ENCODE measurements at regions not wholly inside any gene's neighbourhood (a gene's known extent, or its start where the extent isn't known, plus 50 kb on each side); places are given as distances from the start of the nearest gene placed in this dataset.
"Not testable (repeated sequence)": the region's sequence is repeated elsewhere in the genome, so short reads cannot be mapped to it uniquely, and the experiment has no call there.

GRCh38 chr10:118873091-118873737 lies 118.4 kb upstream of the CACUL1 start:
- no peak for DNase-seq

- no peak for DNase-seq
These were observed 119.0 kb upstream of the CACUL1 start for GRCh38 chr10:118873738-118874105.

GRCh38 chr10:118874171-118874570 lies 119.4 kb upstream of the CACUL1 start:
- DNase-seq, result no peak

- DNase-seq, result no peak
These were observed 120.3 kb upstream of the CACUL1 start for GRCh38 chr10:118875087-118875486.

GRCh38 chr10:118882741-118883140 lies 128.0 kb upstream of the CACUL1 start:
- DNase-seq, result no peak

GRCh38 chr10:118892255-118892654 lies 137.3 kb upstream of the NANOS1 start:
- no peak for DNase-seq

- not testable (repeated sequence) for DNase-seq
These were observed 134.6 kb upstream of the NANOS1 start for GRCh38 chr10:118894891-118895290.

- no peak for DNase-seq
These were observed 128.9 kb upstream of the NANOS1 start for GRCh38 chr10:118900617-118901016.

- DNase-seq, result no peak
These were observed 128.1 kb upstream of the NANOS1 start for GRCh38 chr10:118901380-118901779.

- no peak for DNase-seq
These were observed 127.6 kb upstream of the NANOS1 start for GRCh38 chr10:118901906-118902305.

GRCh38 chr10:118902656-118903055 lies 126.9 kb upstream of the NANOS1 start:
- DNase-seq, result not testable (repeated sequence)

- no peak for DNase-seq
These were observed 126.3 kb upstream of the NANOS1 start for GRCh38 chr10:118903251-118903650.

- DNase-seq, result no peak
These were observed 125.8 kb upstream of the NANOS1 start for GRCh38 chr10:118903691-118904090.

- DNase-seq, result no peak
These were observed 125.2 kb upstream of the NANOS1 start for GRCh38 chr10:118904286-118904685.

- no peak for DNase-seq
These were observed 122.5 kb upstream of the NANOS1 start for GRCh38 chr10:118907051-118907450.

GRCh38 chr10:118908557-118909256 lies 120.8 kb upstream of the NANOS1 start:
- no peak for DNase-seq

- DNase-seq, result no peak
These were observed 118.8 kb upstream of the NANOS1 start for GRCh38 chr10:118910702-118911101.

- peak; percentile 53 for DNase-seq
These were observed 118.2 kb upstream of the NANOS1 start for GRCh38 chr10:118911363-118911762.

GRCh38 chr10:118912961-118913600 lies 116.4 kb upstream of the NANOS1 start:
- DNase-seq, result no peak

- DNase-seq, result no peak
These were observed 115.7 kb upstream of the NANOS1 start for GRCh38 chr10:118913825-118914224.

GRCh38 chr10:118914629-118915028 lies 114.9 kb upstream of the NANOS1 start:
- DNase-seq, result no peak

- no peak for DNase-seq
These were observed 114.4 kb upstream of the NANOS1 start for GRCh38 chr10:118915161-118915560.

- DNase-seq, result no peak
These were observed 112.7 kb upstream of the NANOS1 start for GRCh38 chr10:118916777-118917176.

GRCh38 chr10:118917701-118918100 lies 111.8 kb upstream of the NANOS1 start:
- no peak for DNase-seq
